Inflammatory macrophage (primary cell): ENCODE measurements at regions not wholly inside any gene's neighbourhood (a gene's known extent, or its start where the extent isn't known, plus 50 kb on each side); places are given as distances from the start of the nearest gene placed in this dataset.
"Not testable (repeated sequence)": the region's sequence is repeated elsewhere in the genome, so short reads cannot be mapped to it uniquely, and the experiment has no call there.

ENCODE experiments used
- DNase-seq, 2 donors: peaks; one replicate each; pipeline ENCODE4 v3.0.0-alpha.2; 2020 to 2022

DNA sequence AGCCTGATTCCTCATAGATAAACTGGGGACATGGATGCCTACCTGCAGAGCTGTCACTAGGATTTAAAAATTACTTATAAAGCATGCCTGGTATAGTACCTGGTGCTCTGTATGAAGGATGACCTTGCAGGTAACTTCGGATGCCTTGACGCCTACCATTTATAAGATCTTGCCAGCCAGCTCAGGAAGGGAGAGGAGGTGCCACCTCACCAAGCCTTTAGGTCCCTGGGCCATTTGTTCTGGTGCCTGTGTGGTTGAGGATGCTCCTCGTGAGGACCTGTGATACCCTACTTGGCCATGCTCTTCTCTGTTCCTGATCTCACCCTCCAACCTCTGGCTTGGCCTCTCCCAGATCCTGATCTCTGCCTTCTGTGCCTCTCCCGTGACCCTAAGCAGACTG lies 85.2 kb downstream of the FDX1 start:
- DNase-seq = no peak

DNA sequence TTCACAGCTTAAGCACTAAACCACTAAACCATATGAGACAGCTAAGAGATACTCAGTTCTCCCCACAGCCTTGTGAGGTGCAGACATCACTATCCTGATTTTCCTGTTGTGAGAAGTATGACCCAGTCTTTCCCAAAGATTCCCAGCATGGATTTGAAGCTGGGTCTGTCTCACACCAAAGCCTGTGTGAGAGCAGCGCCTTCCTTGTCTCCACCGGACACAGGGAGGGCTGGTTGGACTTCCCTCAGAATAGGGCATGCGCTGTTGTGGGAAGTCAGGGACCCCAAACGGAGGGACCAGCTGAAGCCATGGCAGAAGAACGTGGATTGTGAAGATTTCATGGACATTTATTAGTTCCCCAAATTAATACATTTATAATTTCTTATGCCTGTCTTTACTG lies 87.6 kb downstream of the FDX1 start:
- DNase-seq = not testable (repeated sequence)

DNA sequence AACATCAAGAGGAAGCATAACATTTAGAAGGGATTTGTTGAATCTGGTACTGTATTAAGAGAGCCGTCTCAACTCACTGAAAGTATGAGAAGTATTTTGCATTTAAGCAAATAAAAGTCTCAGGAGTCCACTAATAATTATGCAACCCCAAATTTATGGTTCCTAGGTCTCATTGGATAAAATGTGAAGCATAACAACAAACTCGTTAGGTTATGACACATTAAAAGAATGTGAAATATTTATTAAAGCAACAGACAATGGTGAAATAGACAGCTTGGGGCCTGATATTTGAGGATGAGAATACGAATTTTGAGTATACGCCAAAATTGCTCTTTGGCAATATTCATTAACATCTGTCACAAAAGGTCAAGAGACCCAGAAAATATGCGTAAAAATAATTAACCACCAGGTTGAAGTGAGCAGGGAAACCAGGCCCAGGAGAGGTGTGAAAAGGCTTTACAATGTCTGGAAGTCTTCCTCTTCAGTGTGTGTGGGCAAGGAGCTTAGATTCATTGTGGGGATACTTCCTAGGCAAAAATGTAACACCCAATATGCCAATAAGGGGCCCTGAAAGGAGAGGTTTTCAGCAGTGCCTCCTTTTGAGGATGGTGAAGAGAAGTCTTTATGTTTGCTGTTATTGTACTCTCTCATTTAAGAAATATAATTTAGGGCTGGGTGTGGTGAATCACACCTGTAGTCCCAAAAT lies 89.2 kb downstream of the FDX1 start:
- DNase-seq = no peak

- no peak for DNase-seq
Measured at GRCh38 chr11:110519796-110520195, 90.0 kb downstream of the FDX1 start.

- peak; percentile 29 to 60 for DNase-seq
Measured at GRCh38 chr11:110522471-110522870, 92.7 kb downstream of the FDX1 start.

- DNase-seq = peak in 1 of 2 donors; percentile 14
Measured at GRCh38 chr11:110524238-110524637, 94.5 kb downstream of the FDX1 start.

- no peak for DNase-seq
Measured at GRCh38 chr11:110525883-110526282, 96.1 kb downstream of the FDX1 start.

DNA sequence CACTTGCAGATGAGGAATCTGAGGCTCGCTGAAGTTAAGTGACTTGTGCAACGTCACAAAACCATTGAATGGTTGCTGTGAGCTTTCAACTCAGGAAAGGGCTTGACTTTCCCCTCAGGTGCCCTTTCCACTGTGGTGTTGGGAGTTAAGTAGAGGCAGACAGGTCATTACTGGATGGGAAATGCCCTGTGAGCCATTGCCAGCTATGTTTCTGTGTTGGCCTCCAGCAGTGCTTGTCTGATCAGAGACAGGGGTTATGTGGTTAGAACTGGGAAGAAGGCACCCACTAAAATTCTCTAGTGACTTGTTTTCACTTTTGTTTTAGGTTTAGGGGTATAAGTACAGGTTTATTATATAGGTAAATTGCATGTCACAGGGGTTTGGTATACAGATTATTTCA lies 96.6 kb downstream of the FDX1 start:
- no peak for DNase-seq
